ENCODE measurements at regions not wholly inside any gene's neighbourhood (a gene's known extent, or its start where the extent isn't known, plus 50 kb on each side); places are given as distances from the start of the nearest gene placed in this dataset.

- H3K27ac ChIP-seq, result no peak overlapping the region
- ATAC-seq (no peak), DNase-seq (no peak)
- no peaks in the 10 kb centered on the region for H3K27me3 ChIP-seq
- no peak for TF ChIP-seq CTCF (IDR thresholded peaks at IDR 0.05)
- intact Hi-C loops (cut with DNase I), result no loop called here
- H3K36me3 ChIP-seq, result no peaks in the 10 kb centered on the region
- peaks cover 0 to 28% (median 13%) of the 10 kb centered on the region in 11 donors for H3K9me3 ChIP-seq
- 87 to 88% methylated on average over 2 of the region's 2 CpGs for WGBS, 2 donors
- no peak overlapping the region for H3K4me3 ChIP-seq
- H3K4me1 ChIP-seq, result peaks cover 0 to 7% (median 0%) of the 10 kb centered on the region in 9 donors
These were observed 274.1 kb downstream of the ZEB1 start for GRCh38 chr10:31593124-31593523.

- no peaks in the 10 kb centered on the region for H3K36me3 ChIP-seq
- ATAC-seq, result no peak
- H3K27ac ChIP-seq, result no peak overlapping the region
- peaks cover 0 to 8% (median 0%) of the 10 kb centered on the region in 9 donors for H3K4me1 ChIP-seq
- DNase-seq, result no peak
- no peak for TF ChIP-seq CTCF (IDR thresholded peaks at IDR 0.05)
- no peak overlapping the region for H3K4me3 ChIP-seq
- no peaks in the 10 kb centered on the region for H3K27me3 ChIP-seq
- intact Hi-C loops (cut with DNase I), result no loop called here
- peaks cover 0 to 33% (median 13%) of the 10 kb centered on the region in 11 donors for H3K9me3 ChIP-seq
These were observed 272.6 kb downstream of the ZEB1 start for GRCh38 chr10:31591569-31591968.

- Histone ChIP-seq H3K9me3 (peaks cover 0 to 33% (median 13%) of the 10 kb centered on the region in 11 donors), H3K36me3 (no peaks in the 10 kb centered on the region), H3K4me3 (no peak overlapping the region), H3K27ac (peak overlapping the region in 1 of 10 donors; percentile 63), H3K27me3 (no peaks in the 10 kb centered on the region), H3K4me1 (peaks cover 0 to 12% (median 0%) of the 10 kb centered on the region in 9 donors)
- TF ChIP-seq CTCF (IDR thresholded peaks at IDR 0.05), result no peak
- 79 to 83% methylated on average over 6 of the region's 6 CpGs for WGBS, 2 donors
- intact Hi-C loops (cut with DNase I), result no loop called here
- DNase-seq, result no peak
- no peak for ATAC-seq
These were observed 271.2 kb downstream of the ZEB1 start for GRCh38 chr10:31590023-31590800.

- H3K4me3 ChIP-seq, result no peak overlapping the region
- H3K27ac ChIP-seq, result peak overlapping the region in 4 of 10 donors; percentile 10 to 53 (median 34)
- intact Hi-C loops (cut with DNase I), result no loop called here
- ATAC-seq, result peak in 4 of 8 donors; percentile 38 to 56 (median 44)
- H3K4me1 ChIP-seq, result peaks cover 3 to 33% (median 22%) of the 10 kb centered on the region in 9 donors
- H3K36me3 ChIP-seq, result no peaks in the 10 kb centered on the region
- no peaks in the 10 kb centered on the region for H3K27me3 ChIP-seq
- DNase-seq, result peak; percentile 35 to 48
- no peak for TF ChIP-seq CTCF (IDR thresholded peaks at IDR 0.05)
- peaks cover 0 to 31% (median 13%) of the 10 kb centered on the region in 11 donors for H3K9me3 ChIP-seq
- 76 to 94% methylated on average over 9 of the region's 9 CpGs for WGBS, 2 donors
These were observed 268.7 kb downstream of the ZEB1 start for GRCh38 chr10:31587691-31588090.

All from heart right ventricle (tissue), 16 donors.